Epithelial cell of prostate (primary cell): ENCODE measurements at regions not wholly inside any gene's neighbourhood (a gene's known extent, or its start where the extent isn't known, plus 50 kb on each side); places are given as distances from the start of the nearest gene placed in this dataset.
"Not testable (repeated sequence)": the region's sequence is repeated elsewhere in the genome, so short reads cannot be mapped to it uniquely, and the experiment has no call there.

Experiments
- DNase-seq: peaks from one replicate; pipeline ENCODE4 v3.0.0-alpha.2; 2011; ENCODE audit warnings: low read depth, low spot score
- H3K27ac ChIP-seq: fragments of 450-650 bp; 2 replicates; pipeline ENCODE4 v1.5.1; 2017; ENCODE audit warnings: mild to moderate bottlenecking

- H3K27ac ChIP-seq, result peak overlapping the region; percentile 91
- peak; percentile 46 for DNase-seq
Measured at GRCh38 chr4:31657859-31658570, 937.8 kb downstream of the PCDH7 start.

GRCh38 chr4:31660916-31661315, 940.7 kb downstream of the PCDH7 start:
- H3K27ac ChIP-seq, result no peak overlapping the region
- DNase-seq, result no peak

GRCh38 chr4:31662951-31663350, 942.8 kb downstream of the PCDH7 start:
- H3K27ac ChIP-seq, result no peak overlapping the region
- no peak for DNase-seq

GRCh38 chr4:31667686-31668085, 947.5 kb downstream of the PCDH7 start:
- no peak for DNase-seq
- no peak overlapping the region for H3K27ac ChIP-seq

- DNase-seq, result no peak
- H3K27ac ChIP-seq, result no peak overlapping the region
Measured at GRCh38 chr4:31674313-31674947, 954.3 kb downstream of the PCDH7 start.

- DNase-seq, result no peak
- no peak overlapping the region for H3K27ac ChIP-seq
Measured at GRCh38 chr4:31678356-31678755, 958.2 kb downstream of the PCDH7 start.

- DNase-seq, result no peak
- no peak overlapping the region for H3K27ac ChIP-seq
Measured at GRCh38 chr4:31682796-31683195, 962.6 kb downstream of the PCDH7 start.

- no peak for DNase-seq
- H3K27ac ChIP-seq, result no peak overlapping the region
Measured at GRCh38 chr4:31687717-31688342, 967.7 kb downstream of the PCDH7 start.

GRCh38 chr4:31692399-31692940, 972.3 kb downstream of the PCDH7 start:
- no peak for DNase-seq
- H3K27ac ChIP-seq, result no peak overlapping the region

- H3K27ac ChIP-seq, result no peak overlapping the region
- no peak for DNase-seq
Measured at GRCh38 chr4:31701256-31701655, 981.1 kb downstream of the PCDH7 start.

GRCh38 chr4:31702326-31702725, 982.2 kb downstream of the PCDH7 start:
- no peak overlapping the region for H3K27ac ChIP-seq
- no peak for DNase-seq

GRCh38 chr4:31714238-31714637, 994.1 kb downstream of the PCDH7 start:
- no peak for DNase-seq
- no peak overlapping the region for H3K27ac ChIP-seq

GRCh38 chr4:31715302-31715701, 995.1 kb downstream of the PCDH7 start:
- no peak overlapping the region for H3K27ac ChIP-seq
- no peak for DNase-seq

GRCh38 chr4:31727030-31727429, 1006.9 kb downstream of the PCDH7 start:
- DNase-seq, result no peak
- no peak overlapping the region for H3K27ac ChIP-seq

- H3K27ac ChIP-seq, result no peak overlapping the region
- DNase-seq, result no peak
Measured at GRCh38 chr4:31735004-31735403, 1014.8 kb downstream of the PCDH7 start.

GRCh38 chr4:31737419-31737818, 1017.2 kb downstream of the PCDH7 start:
- DNase-seq, result no peak
- H3K27ac ChIP-seq, result no peak overlapping the region

- DNase-seq, result no peak
- H3K27ac ChIP-seq, result no peak overlapping the region
Measured at GRCh38 chr4:31741326-31741725, 1021.2 kb downstream of the PCDH7 start.

GRCh38 chr4:31748382-31748781, 1028.2 kb downstream of the PCDH7 start:
- no peak overlapping the region for H3K27ac ChIP-seq
- no peak for DNase-seq

- not testable (repeated sequence) for H3K27ac ChIP-seq, DNase-seq
Measured at GRCh38 chr4:31750581-31750980, 1030.4 kb downstream of the PCDH7 start.

- no peak overlapping the region for H3K27ac ChIP-seq
- no peak for DNase-seq
Measured at GRCh38 chr4:31755751-31756150, 1035.6 kb downstream of the PCDH7 start.

- H3K27ac ChIP-seq, result no peak overlapping the region
- no peak for DNase-seq
Measured at GRCh38 chr4:31768756-31769155, 1048.6 kb downstream of the PCDH7 start.
